CD4-positive, alpha-beta T cell treated with Interleukin-17A for 1 hour (primary cell): ENCODE measurements at regions not wholly inside any gene's neighbourhood (a gene's known extent, or its start where the extent isn't known, plus 50 kb on each side); places are given as distances from the start of the nearest gene placed in this dataset.

Experiments used
- DNase-seq: peaks from one replicate; pipeline ENCODE4 v3.0.0-alpha.2; 2020

- DNase-seq = no peak
Measured at GRCh38 chr18:24677011-24677410, 216.6 kb downstream of the HRH4 start.

- DNase-seq = no peak
Measured at GRCh38 chr18:24678107-24678506, 217.7 kb downstream of the HRH4 start.

- no peak for DNase-seq
Measured at GRCh38 chr18:24678626-24679025, 218.2 kb downstream of the HRH4 start.

GRCh38 chr18:24679062-24679461 is 218.6 kb downstream of the HRH4 start:
- DNase-seq = no peak

GRCh38 chr18:24683925-24684324 is 223.5 kb downstream of the HRH4 start:
- no peak for DNase-seq

- no peak for DNase-seq
Measured at GRCh38 chr18:24685254-24685959, 225.0 kb downstream of the HRH4 start.

- no peak for DNase-seq
Measured at GRCh38 chr18:24695168-24695567, 234.7 kb downstream of the HRH4 start.

- DNase-seq = no peak
Measured at GRCh38 chr18:24702001-24702515, 241.6 kb downstream of the HRH4 start.

- no peak for DNase-seq
Measured at GRCh38 chr18:24703316-24703715, 242.9 kb downstream of the HRH4 start.

GRCh38 chr18:24704946-24705630 is 244.7 kb downstream of the HRH4 start:
- DNase-seq = no peak

GRCh38 chr18:24710474-24710873 is 250.0 kb downstream of the HRH4 start:
- DNase-seq = no peak

GRCh38 chr18:24719791-24720190 is 259.4 kb downstream of the HRH4 start:
- DNase-seq = no peak

GRCh38 chr18:24721388-24721787 is 261.0 kb downstream of the HRH4 start:
- DNase-seq = no peak

- no peak for DNase-seq
Measured at GRCh38 chr18:24725644-24726415, 265.4 kb downstream of the HRH4 start.

- peak; percentile 57 for DNase-seq
Measured at GRCh38 chr18:24726727-24727492, 266.5 kb downstream of the HRH4 start.

- no peak for DNase-seq
Measured at GRCh38 chr18:24727685-24728084, 267.2 kb downstream of the HRH4 start.

- no peak for DNase-seq
Measured at GRCh38 chr18:24731158-24731557, 270.7 kb downstream of the HRH4 start.

- no peak for DNase-seq
Measured at GRCh38 chr18:24731981-24732380, 271.5 kb downstream of the HRH4 start.

GRCh38 chr18:24734058-24734457 is 273.6 kb downstream of the HRH4 start:
- no peak for DNase-seq

- DNase-seq = no peak
Measured at GRCh38 chr18:24735624-24736231, 275.3 kb downstream of the HRH4 start.

GRCh38 chr18:24736662-24737330 is 276.4 kb downstream of the HRH4 start:
- DNase-seq = no peak

GRCh38 chr18:24740829-24741228 is 280.4 kb downstream of the HRH4 start:
- no peak for DNase-seq
